Epithelial cell of esophagus (primary cell): ENCODE measurements at regions not wholly inside any gene's neighbourhood (a gene's known extent, or its start where the extent isn't known, plus 50 kb on each side); places are given as distances from the start of the nearest gene placed in this dataset.

Source experiments
- DNase-seq: peaks from one replicate; pipeline ENCODE4 v3.0.0; 2010; ENCODE audit warnings: low read depth
- H3K4me3 ChIP-seq: 2 replicates; pipeline ENCODE4 v1.5.1; 2011; ENCODE audit warnings: mild to moderate bottlenecking, low read length, control low read depth
- TF ChIP-seq, protein P1 (sequence below): IDR thresholded peaks from 2 replicates; pipeline ENCODE4 v1.5.1; 2011; ENCODE audit warnings: low read depth, mild to moderate bottlenecking, low read length, control low read depth, inconsistent platforms; ENCODE audit not compliant: insufficient read depth; ENCODE audit errors: missing control alignments

DNA sequence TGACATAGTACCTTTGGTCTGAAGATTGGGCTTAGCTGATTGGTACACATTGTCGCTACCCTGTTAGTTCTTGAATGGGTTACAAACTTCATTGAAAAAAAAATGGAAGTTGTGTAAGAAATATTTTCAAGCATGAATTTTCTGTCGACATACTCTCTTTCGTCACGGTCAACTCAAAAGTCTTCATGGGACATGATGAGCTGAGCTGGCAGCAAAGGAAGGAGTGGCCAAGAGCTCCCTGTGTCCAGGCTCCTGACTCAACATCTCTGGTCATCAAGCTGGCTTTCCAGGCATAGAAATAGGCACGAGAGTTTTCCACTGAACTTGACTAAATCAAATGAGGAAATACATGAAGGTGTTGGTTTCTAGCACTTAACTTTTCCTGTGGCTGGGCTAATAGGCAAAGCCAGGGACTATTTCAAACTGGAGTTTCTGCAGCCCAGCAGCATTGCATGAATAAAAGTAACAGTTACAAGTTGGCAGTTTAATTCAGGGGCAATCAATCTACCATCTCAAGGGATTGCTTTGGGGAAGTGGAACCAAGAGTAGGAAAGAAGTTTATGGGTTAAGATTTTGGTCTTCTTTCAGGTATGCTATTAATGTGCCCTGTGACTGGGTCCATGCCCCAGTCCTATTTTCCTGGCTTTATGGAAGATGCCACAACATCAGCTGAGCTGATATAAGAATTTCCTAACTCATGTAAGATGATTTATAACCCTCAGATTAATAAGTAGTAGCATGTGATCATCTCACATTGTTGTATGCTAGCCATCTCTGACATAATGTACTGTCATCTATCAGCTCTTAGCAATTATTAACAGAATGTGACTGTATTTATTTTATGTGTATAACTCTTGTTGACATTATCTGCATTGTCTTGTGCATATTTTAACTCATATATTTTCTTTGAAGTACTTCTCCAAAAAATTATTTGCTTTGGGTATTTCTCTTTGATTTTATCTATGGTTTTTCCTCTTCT lies 385.8 kb downstream of the DLEU7 start:
- TF ChIP-seq, protein P1, sequence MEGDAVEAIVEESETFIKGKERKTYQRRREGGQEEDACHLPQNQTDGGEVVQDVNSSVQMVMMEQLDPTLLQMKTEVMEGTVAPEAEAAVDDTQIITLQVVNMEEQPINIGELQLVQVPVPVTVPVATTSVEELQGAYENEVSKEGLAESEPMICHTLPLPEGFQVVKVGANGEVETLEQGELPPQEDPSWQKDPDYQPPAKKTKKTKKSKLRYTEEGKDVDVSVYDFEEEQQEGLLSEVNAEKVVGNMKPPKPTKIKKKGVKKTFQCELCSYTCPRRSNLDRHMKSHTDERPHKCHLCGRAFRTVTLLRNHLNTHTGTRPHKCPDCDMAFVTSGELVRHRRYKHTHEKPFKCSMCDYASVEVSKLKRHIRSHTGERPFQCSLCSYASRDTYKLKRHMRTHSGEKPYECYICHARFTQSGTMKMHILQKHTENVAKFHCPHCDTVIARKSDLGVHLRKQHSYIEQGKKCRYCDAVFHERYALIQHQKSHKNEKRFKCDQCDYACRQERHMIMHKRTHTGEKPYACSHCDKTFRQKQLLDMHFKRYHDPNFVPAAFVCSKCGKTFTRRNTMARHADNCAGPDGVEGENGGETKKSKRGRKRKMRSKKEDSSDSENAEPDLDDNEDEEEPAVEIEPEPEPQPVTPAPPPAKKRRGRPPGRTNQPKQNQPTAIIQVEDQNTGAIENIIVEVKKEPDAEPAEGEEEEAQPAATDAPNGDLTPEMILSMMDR, result no peak
- no peak for DNase-seq
- no peak overlapping the region for H3K4me3 ChIP-seq

DNA sequence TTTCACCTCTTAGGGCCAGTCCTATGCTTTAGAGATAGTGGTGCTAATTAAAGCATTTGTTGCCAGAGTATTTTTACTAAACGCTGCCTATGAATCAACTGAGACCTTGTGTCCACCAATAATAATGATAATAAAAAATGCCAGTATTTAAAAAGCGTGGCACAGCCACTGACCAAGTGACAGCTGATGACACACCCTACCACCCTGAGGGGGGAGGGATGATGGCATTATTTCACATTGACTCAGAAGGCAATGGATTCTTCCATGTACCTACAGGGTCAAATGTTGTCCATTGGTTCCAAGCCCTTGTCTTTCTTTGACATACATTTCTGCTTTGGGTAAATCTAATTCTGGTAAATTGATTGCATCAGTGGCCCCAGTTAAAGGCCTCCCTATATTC lies 384.4 kb downstream of the DLEU7 start:
- no peak overlapping the region for H3K4me3 ChIP-seq
- TF ChIP-seq, protein P1, result no peak
- DNase-seq, result no peak

DNA sequence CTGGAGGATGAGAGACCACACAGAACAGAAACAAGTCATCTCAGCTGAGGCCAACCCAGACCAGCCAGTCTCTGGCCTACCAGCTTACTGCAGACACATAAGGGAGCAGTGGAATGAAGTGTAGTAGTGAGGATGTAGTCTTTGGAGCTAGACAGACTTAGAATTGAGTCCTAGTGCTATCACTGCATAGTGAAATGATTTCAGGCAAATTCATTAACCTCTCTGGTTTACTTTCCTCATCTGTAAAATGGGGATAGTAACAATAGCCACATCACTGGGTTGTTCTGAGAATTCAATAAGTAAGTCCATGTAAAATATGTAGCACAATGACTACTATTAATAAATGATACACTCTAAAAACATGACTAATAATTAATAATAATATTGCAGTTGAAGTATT lies 383.8 kb downstream of the DLEU7 start:
- no peak overlapping the region for H3K4me3 ChIP-seq
- DNase-seq, result no peak
- TF ChIP-seq, protein P1, result no peak

DNA sequence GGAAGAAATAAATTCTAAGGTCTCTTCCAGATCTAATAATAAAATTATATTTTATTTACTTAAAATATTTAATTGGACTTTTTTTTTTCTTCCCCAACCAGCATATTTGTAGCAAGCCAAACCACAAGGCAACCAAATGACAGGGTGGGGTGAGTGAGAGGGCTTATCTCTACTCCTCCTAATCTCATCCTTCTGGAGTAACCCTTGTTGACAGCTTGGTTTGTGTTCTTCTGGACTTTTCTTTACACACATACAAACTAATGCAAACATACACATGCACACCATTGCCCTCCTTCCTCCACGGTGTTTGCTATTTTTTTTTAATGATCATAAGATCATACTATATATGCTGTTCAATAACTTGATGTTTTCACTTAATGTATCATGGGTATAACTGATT lies 383.1 kb downstream of the DLEU7 start:
- no peak overlapping the region for H3K4me3 ChIP-seq
- no peak for DNase-seq
- TF ChIP-seq, protein P1, result no peak

DNA sequence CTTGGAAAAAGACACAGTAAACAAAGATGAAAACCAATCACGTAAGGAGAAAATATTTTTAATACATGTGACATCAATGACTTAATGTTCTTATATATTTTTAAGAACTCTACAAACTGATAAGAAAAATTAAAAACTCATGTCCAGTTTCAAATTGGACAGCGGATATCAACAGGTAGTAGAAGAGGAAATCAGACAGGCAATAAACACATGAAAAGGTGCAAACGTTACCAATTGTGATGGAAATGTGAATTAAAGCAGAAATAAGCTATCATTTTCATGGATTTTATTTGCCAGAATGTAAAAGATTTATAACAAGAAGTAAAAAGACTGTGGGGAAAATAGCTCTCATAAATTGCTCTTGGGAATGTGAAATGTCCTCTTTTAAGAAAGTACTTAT lies 382.3 kb downstream of the DLEU7 start:
- H3K4me3 ChIP-seq, result no peak overlapping the region
- TF ChIP-seq, protein P1, result no peak
- DNase-seq, result no peak

DNA sequence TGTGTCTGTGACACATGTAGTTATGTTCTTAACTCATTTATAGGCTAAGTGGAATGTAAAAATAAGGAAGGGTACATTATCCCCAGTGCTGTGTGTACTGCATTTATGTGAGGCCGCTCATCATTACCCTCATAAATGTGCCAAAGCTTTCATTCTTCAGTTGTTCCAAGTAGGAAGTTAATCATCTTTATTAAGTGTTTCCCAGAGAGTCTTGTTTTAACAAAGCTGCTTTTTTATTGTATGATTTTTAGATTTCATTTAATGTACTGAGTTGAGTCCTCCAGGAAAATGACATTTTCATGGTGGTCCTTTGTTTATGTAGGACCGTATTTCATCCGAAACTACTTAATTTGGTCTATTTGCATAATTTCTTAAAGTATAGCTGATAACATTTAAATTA lies 379.8 kb downstream of the DLEU7 start:
- TF ChIP-seq, protein P1, result no peak
- DNase-seq, result no peak
- no peak overlapping the region for H3K4me3 ChIP-seq
